IMR-90 (cell line): ENCODE measurements at regions not wholly inside any gene's neighbourhood (a gene's known extent, or its start where the extent isn't known, plus 50 kb on each side); places are given as distances from the start of the nearest gene placed in this dataset.

Experiments used
- ATAC-seq: fragments of 200-7000 bp; cut with Tn5 transposase; 2 replicates; pipeline ENCODE4 v1.9.1; 2020; ENCODE audit warnings: low read depth, mild to moderate bottlenecking, moderate library complexity
- BruUV-seq: library from RNA; stranded (reverse); fragments of 400-500 nt; replicated peaks from 2 replicates; lab custom pipeline; 2021; lab: Mats Ljungman, UMichigan
- CTCF ChIA-PET: fragments of 300-600 bp; formaldehyde crosslinking; extraction: SDS; loops from one replicate; lab custom pipeline; 2021; ENCODE audit warnings: antibody characterized with exemption; lab: Yijun Ruan, JAX
- POLR2A ChIA-PET: fragments of 300-600 bp; sonication (Branson Sonifier 250); formaldehyde crosslinking; loops from one replicate; lab custom pipeline; 2022; ENCODE audit warnings: antibody characterized with exemption; ENCODE audit not compliant: unreplicated experiment; lab: Charles Lee
- DNase-seq: peaks from one replicate; pipeline ENCODE4 v3.0.0; 2013
- H2AFZ ChIP-seq: replicated peaks from 2 replicates; pipeline ENCODE3; 2013; ENCODE audit warnings: low read length, mild to moderate bottlenecking; ENCODE audit not compliant: poor library complexity
- H2AK5ac ChIP-seq: 2 replicates; pipeline ENCODE4 v1.6.1; 2013; ENCODE audit warnings: low read depth, low read length, inconsistent platforms
- H2AK9ac ChIP-seq: replicated peaks from 2 replicates; pipeline ENCODE3; 2013; ENCODE audit warnings: mild to moderate bottlenecking, low read depth, low read length, moderate library complexity; ENCODE audit not compliant: poor library complexity
- H2BK120ac ChIP-seq: 2 replicates; pipeline ENCODE4 v1.6.1; 2013; ENCODE audit warnings: low read depth, low read length, inconsistent platforms
- H2BK15ac ChIP-seq: 3 replicates; pipeline ENCODE4 v1.6.1; 2013; ENCODE audit warnings: low read depth, low read length, inconsistent platforms
- H2BK20ac ChIP-seq: 2 replicates; pipeline ENCODE4 v1.6.1; 2013; ENCODE audit warnings: low read depth, mild to moderate bottlenecking, inconsistent platforms, low read length, moderate library complexity
- H2BK5ac ChIP-seq: 2 replicates; pipeline ENCODE4 v1.6.1; 2013; ENCODE audit warnings: mild to moderate bottlenecking, low read depth, low read length, inconsistent platforms; ENCODE audit not compliant: poor library complexity, severe bottlenecking
- H3K14ac ChIP-seq: replicated peaks from 2 replicates; pipeline ENCODE4 v1.6.1; 2013; ENCODE audit warnings: low read depth, low read length, inconsistent platforms
- H3K18ac ChIP-seq: 2 replicates; pipeline ENCODE4 v1.6.1; 2013; ENCODE audit warnings: low read depth, low read length, control low read depth
- H3K23ac ChIP-seq: 2 replicates; pipeline ENCODE4 v1.6.1; 2013; ENCODE audit warnings: low read depth, low read length, inconsistent platforms
- H3K27ac ChIP-seq: 2 replicates; pipeline ENCODE4 v1.5.1; 2013; ENCODE audit warnings: mild to moderate bottlenecking, control low read depth, low read length; ENCODE audit not compliant: insufficient read depth
- H3K27me3 ChIP-seq: 2 replicates; pipeline ENCODE4 v1.6.1; 2013; ENCODE audit warnings: low read length; ENCODE audit not compliant: control insufficient read depth, insufficient read depth
- H3K36me3 ChIP-seq: 2 replicates; pipeline ENCODE4 v1.6.1; 2013; ENCODE audit warnings: low read length, mixed read lengths; ENCODE audit not compliant: control insufficient read depth, insufficient read depth
- H3K4ac ChIP-seq: 2 replicates; pipeline ENCODE4 v1.6.1; 2013; ENCODE audit warnings: low read depth, low read length, inconsistent platforms
- H3K4me1 ChIP-seq: 2 replicates; pipeline ENCODE4 v1.6.1; 2013; ENCODE audit warnings: low read length, mixed read lengths; ENCODE audit not compliant: control insufficient read depth, insufficient read depth
- H3K4me2 ChIP-seq: 2 replicates; pipeline ENCODE4 v1.6.1; 2013; ENCODE audit warnings: low read depth, mild to moderate bottlenecking, control low read depth, low read length, moderate library complexity
- H3K4me3 ChIP-seq: 2 replicates; pipeline ENCODE4 v1.5.1; 2013; ENCODE audit warnings: low read depth, mild to moderate bottlenecking, control low read depth, low read length, moderate library complexity; ENCODE audit not compliant: insufficient read depth
- H3K56ac ChIP-seq: 2 replicates; pipeline ENCODE4 v1.6.1; 2013; ENCODE audit warnings: low read length, inconsistent platforms; ENCODE audit not compliant: insufficient read depth; ENCODE audit errors: extremely low read depth
- H3K79me1 ChIP-seq, 2 experiments: 2 replicates each; pipeline ENCODE4 v1.6.1; 2013; ENCODE audit warnings: low read length in 2 of 2, inconsistent platforms in 1 of 2, low read depth in 1 of 2
- H3K9ac ChIP-seq: 2 replicates; pipeline ENCODE4 v1.6.1; 2013; ENCODE audit warnings: low read depth, low read length, control low read depth
- H3K9me1 ChIP-seq: 2 replicates; pipeline ENCODE4 v1.6.1; 2013; ENCODE audit warnings: low read length, inconsistent platforms; ENCODE audit not compliant: insufficient read depth
- H3K9me3 ChIP-seq: 2 replicates; pipeline ENCODE4 v1.6.1; 2013; ENCODE audit warnings: low read length; ENCODE audit not compliant: control insufficient read depth, insufficient read depth
- H4K20me1 ChIP-seq: 2 replicates; pipeline ENCODE4 v1.6.1; 2013; ENCODE audit warnings: low read length, inconsistent platforms; ENCODE audit not compliant: insufficient read depth
- H4K5ac ChIP-seq: 2 replicates; pipeline ENCODE4 v1.6.1; 2013; ENCODE audit warnings: mild to moderate bottlenecking, low read depth, low read length, control low read depth
- H4K8ac ChIP-seq, 2 experiments: 2 replicates each; pipeline ENCODE4 v1.6.1; 2013; ENCODE audit warnings: low read depth in 2 of 2, low read length in 2 of 2, control low read depth in 1 of 2, inconsistent platforms in 1 of 2
- H4K91ac ChIP-seq: 2 replicates; pipeline ENCODE4 v1.6.1; 2013; ENCODE audit warnings: low read depth, low read length, inconsistent platforms; ENCODE audit not compliant: insufficient read depth
- BHLHE40 ChIP-seq: fragments of 150-350 bp; IDR thresholded peaks from 2 replicates; pipeline ENCODE4 v1.6.1; 2016; ENCODE audit warnings: mild to moderate bottlenecking, low read depth, low read length
- CEBPB ChIP-seq: IDR thresholded peaks from 2 replicates; pipeline ENCODE4 v1.6.1; 2012; ENCODE audit warnings: low read depth, low read length, improper control_type of control experiment
- CHD1 ChIP-seq: IDR thresholded peaks from 2 replicates; pipeline ENCODE4 v1.6.1; 2012; ENCODE audit warnings: low read depth, low read length, improper control_type of control experiment
- CTCF ChIP-seq: conservative IDR thresholded peaks from 2 replicates; pipeline ENCODE4 v1.5.1; 2012; ENCODE audit warnings: mild to moderate bottlenecking, low read depth, low read length, improper control_type of control experiment
- ELK1 ChIP-seq: fragments of 150-350 bp; IDR thresholded peaks from 2 replicates; pipeline ENCODE4 v1.6.1; 2016; ENCODE audit warnings: low read depth, mild to moderate bottlenecking, low read length, moderate library complexity, borderline replicate concordance
- FOS ChIP-seq: fragments of 150-350 bp; IDR thresholded peaks from 2 replicates; pipeline ENCODE4 v1.6.1; 2016; ENCODE audit warnings: low read depth, low read length
- MAFK ChIP-seq: IDR thresholded peaks from 2 replicates; pipeline ENCODE4 v1.6.1; 2012; ENCODE audit warnings: low read depth, low read length, improper control_type of control experiment
- MAZ ChIP-seq: IDR thresholded peaks from 2 replicates; pipeline ENCODE4 v1.6.1; 2012; ENCODE audit warnings: low read depth, mild to moderate bottlenecking, low read length, improper control_type of control experiment, moderate library complexity, borderline replicate concordance
- MXI1 ChIP-seq: IDR thresholded peaks from 2 replicates; pipeline ENCODE4 v1.6.1; 2012; ENCODE audit warnings: low read depth, mild to moderate bottlenecking, low read length, moderate library complexity, borderline replicate concordance
- NFE2L2 ChIP-seq: fragments of 150-350 bp; IDR thresholded peaks from 2 replicates; pipeline ENCODE4 v1.6.1; 2016; ENCODE audit warnings: low read depth, mild to moderate bottlenecking, low read length
- POLR2A ChIP-seq: IDR thresholded peaks from 2 replicates; pipeline ENCODE4 v1.6.1; 2012; ENCODE audit warnings: mild to moderate bottlenecking, low read depth, low read length
- RAD21 ChIP-seq: IDR thresholded peaks from 2 replicates; pipeline ENCODE4 v1.6.1; 2012; ENCODE audit warnings: low read length, improper control_type of control experiment
- RCOR1 ChIP-seq: IDR thresholded peaks from 2 replicates; pipeline ENCODE4 v1.6.1; 2012; ENCODE audit warnings: mild to moderate bottlenecking, low read length, improper control_type of control experiment; ENCODE audit not compliant: insufficient replicate concordance
- RFX5 ChIP-seq: IDR thresholded peaks from 2 replicates; pipeline ENCODE4 v1.8.0; 2012; ENCODE audit warnings: low read depth, mild to moderate bottlenecking, low read length, moderate library complexity
- SMC3 ChIP-seq: fragments of 150-350 bp; IDR thresholded peaks from 2 replicates; pipeline ENCODE4 v1.6.1; 2016; ENCODE audit warnings: low read depth, mild to moderate bottlenecking, antibody characterized with exemption, low read length, moderate library complexity
- USF2 ChIP-seq: fragments of 150-350 bp; IDR thresholded peaks from 2 replicates; pipeline ENCODE4 v1.6.1; 2017; ENCODE audit warnings: mild to moderate bottlenecking, antibody characterized with exemption, low read length, low read depth
- WGBS, 2 experiments: methylation state at CpG; one replicate each; pipeline versions ENCODE4 v1.1.5 to v1.1.7; 2013; ENCODE audit warnings: missing lambda C conversion rate in 2 of 2; ENCODE audit not compliant: insufficient read length in 1 of 2; ENCODE audit errors: extremely low coverage in 2 of 2; 5-methylcytosine and 5-hydroxymethylcytosine counted together
- dilution Hi-C: fragments of 300-500 bp; cut with HindIII; formaldehyde crosslinking; loops from one replicate; pipeline ENCODE4 v1.14.3; 2018; ENCODE audit warnings: low sequenced_read_pairs; ENCODE audit not compliant: unreplicated experiment
- in situ Hi-C: fragments of 300-500 bp; cut with MboI; formaldehyde crosslinking; loops from 3 replicates; pipeline ENCODE4 v1.14.3; 2019; ENCODE audit warnings: low sequenced_read_pairs, inconsistent platforms, mixed read lengths
- intact Hi-C: fragments of 100-400 bp; cut with micrococcal nuclease; formaldehyde crosslinking; loops from 2 replicates; pipeline ENCODE4 v1.10.0; 2022

GRCh38 chr4:176422511-176422910 is 102.7 kb downstream of the SPCS3 start:
- Histone ChIP-seq H3K9ac (no peak overlapping the region), H4K8ac (peak overlapping the region; percentile 44 to 77; a peak in 3 of 4 replicates), H3K9me1 (no peaks in the 10 kb centered on the region), H2AK5ac (peak overlapping the region; percentile 56; the same call in 1 of the 2 replicates), H3K4ac (peak overlapping the region; percentile 73), H4K20me1 (no peaks in the 10 kb centered on the region), H3K18ac (peak overlapping the region; percentile 50; the same call in 1 of the 2 replicates), H3K4me2 (no peak overlapping the region), H2AFZ (peak overlapping the region; percentile 10), H3K27ac (no peak overlapping the region), H4K91ac (peak overlapping the region; percentile 61), H4K5ac (no peak overlapping the region), H3K27me3 (no peaks in the 10 kb centered on the region), H3K4me3 (no peak overlapping the region), H2BK20ac (peak overlapping the region; percentile 95), H3K9me3 (no peaks in the 10 kb centered on the region), H2AK9ac (no peak overlapping the region), H3K23ac (peak overlapping the region; percentile 81; the same call in 1 of the 2 replicates), H3K36me3 (no peaks in the 10 kb centered on the region), H2BK120ac (peak overlapping the region; percentile 75), H3K56ac (no peak overlapping the region), H3K79me1 (no peaks in the 10 kb centered on the region), H2BK15ac (peak overlapping the region; percentile 54; the same call in 2 of the 3 replicates), H3K4me1 (no peaks in the 10 kb centered on the region; the same call in 1 of the 2 replicates), H3K14ac (0 out of 2 replicates have a peak overlapping the region, but pooled peaks have one; percentile 61), H2BK5ac (no peak overlapping the region)
- CTCF ChIA-PET: no interaction called here
- no peak for TF ChIP-seq BHLHE40
- no peak for TF ChIP-seq CEBPB
- no peak for TF ChIP-seq MAFK
- no peak for TF ChIP-seq SMC3
- TF ChIP-seq MXI1: no peak
- TF ChIP-seq POLR2A: no peak
- TF ChIP-seq MAZ: no peak
- no peak for TF ChIP-seq CHD1
- no peak for TF ChIP-seq NFE2L2
- no peak for TF ChIP-seq CTCF
- TF ChIP-seq USF2: no peak
- no peak for TF ChIP-seq RCOR1
- no peak for TF ChIP-seq RFX5
- no peak for TF ChIP-seq ELK1
- no peak for TF ChIP-seq FOS
- no peak for TF ChIP-seq RAD21
- intact Hi-C loops (no loop called here), dilution Hi-C loops (no loop called here), in situ Hi-C loops (no loop called here)
- no peak for ATAC-seq
- no peak for DNase-seq
- no TSS peak for BruUV-seq
- POLR2A ChIA-PET: no interaction called here
- 87% methylated on average over 3 of the region's 4 CpGs; no CpG with 5 or more reads in 1 of the 2 experiments for WGBS, 2 experiments
